ENCODE measurements at regions not wholly inside any gene's neighbourhood (a gene's known extent, or its start where the extent isn't known, plus 50 kb on each side); places are given as distances from the start of the nearest gene placed in this dataset.

- Histone ChIP-seq H3K4me1 (replicated peaks in 1 of 2) (no peaks in the 10 kb centered on the region), H3K27ac (no peak overlapping the region), H3K4me3 (no peak overlapping the region)
- no peak for ATAC-seq (replicated peaks in 6 of 8)
- in situ Hi-C loops (cut with MboI; ENCODE audit: low pct_unique_long_range_greater_than_20kb in 2 of 9, low sequenced_read_pairs in 9 of 9, unreplicated experiment in 9 of 9): no loop called here
- 0 to 100% (median 100%) methylated on average over 1 of the region's 1 CpG; no CpG with 5 or more reads in 1 of the 10 experiments for WGBS, 10 experiments
Measured at GRCh38 chr2:139209586-139209985, 429.4 kb upstream of the NXPH2 start.

- in situ Hi-C loops (cut with MboI; ENCODE audit: low pct_unique_long_range_greater_than_20kb in 2 of 9, low sequenced_read_pairs in 9 of 9, unreplicated experiment in 9 of 9): no loop called here
- Histone ChIP-seq H3K4me3 (no peak overlapping the region), H3K27ac (no peak overlapping the region), H3K4me1 (replicated peaks in 1 of 2) (no peaks in the 10 kb centered on the region)
- 0 to 100% (median 79%) methylated on average over 1 to 2 of the region's 2 CpGs for WGBS, 10 experiments
- ATAC-seq (replicated peaks in 6 of 8): no peak
Measured at GRCh38 chr2:139201516-139201915, 421.3 kb upstream of the NXPH2 start.

- WGBS, 10 experiments: 20 to 100% (median 61%) methylated on average over 1 to 4 of the region's 4 CpGs; no CpG with 5 or more reads in 2 of the 10 experiments
- Histone ChIP-seq H3K4me1 (replicated peaks in 1 of 2) (no peaks in the 10 kb centered on the region), H3K27ac (no peak overlapping the region), H3K4me3 (no peak overlapping the region)
- ATAC-seq (replicated peaks in 6 of 8): no peak
- in situ Hi-C loops (cut with MboI; ENCODE audit: low pct_unique_long_range_greater_than_20kb in 2 of 9, low sequenced_read_pairs in 9 of 9, unreplicated experiment in 9 of 9): no loop called here
Measured at GRCh38 chr2:139196754-139197153, 416.6 kb upstream of the NXPH2 start.

DNA sequence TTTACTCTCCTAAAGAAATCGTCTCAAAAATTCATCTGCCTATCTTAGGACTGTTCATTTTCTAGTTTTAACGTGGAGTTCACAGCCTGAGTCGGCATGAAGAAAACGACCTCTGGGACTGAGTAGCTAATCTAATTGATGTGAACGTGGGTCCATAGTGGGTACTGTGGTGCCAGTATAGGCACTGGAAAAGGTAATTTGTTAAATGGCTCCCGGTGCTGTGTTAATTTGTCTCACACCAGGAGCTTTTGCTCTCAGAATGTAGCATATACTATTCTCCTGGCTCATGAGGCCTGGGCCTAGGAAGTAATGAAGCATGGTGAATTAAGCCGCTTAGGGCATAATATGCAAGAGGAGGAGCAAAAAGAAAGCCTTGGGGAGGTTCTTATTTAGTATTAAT, 414.4 kb upstream of the NXPH2 start:
- no peak for ATAC-seq (replicated peaks in 6 of 8)
- no peak overlapping the region for H3K27ac ChIP-seq
- no peak overlapping the region for H3K4me3 ChIP-seq
- H3K4me1 ChIP-seq (replicated peaks in 1 of 2): no peaks in the 10 kb centered on the region
- WGBS, 10 experiments: 35 to 91% (median 81%) methylated on average over 1 to 7 of the region's 7 CpGs
- in situ Hi-C loops (cut with MboI; ENCODE audit: low pct_unique_long_range_greater_than_20kb in 2 of 9, low sequenced_read_pairs in 9 of 9, unreplicated experiment in 9 of 9): no loop called here

- ATAC-seq (replicated peaks in 6 of 8): no peak
- Histone ChIP-seq H3K4me1 (replicated peaks in 1 of 2) (peaks cover 3 to 10% of the 10 kb centered on the region in 2 donors), H3K4me3 (no peak overlapping the region), H3K27ac (no peak overlapping the region)
- WGBS, 10 experiments: 17 to 100% (median 88%) methylated on average over 1 to 3 of the region's 3 CpGs; no CpG with 5 or more reads in 2 of the 10 experiments
- in situ Hi-C loops (cut with MboI; ENCODE audit: low pct_unique_long_range_greater_than_20kb in 2 of 9, low sequenced_read_pairs in 9 of 9, unreplicated experiment in 9 of 9): no loop called here
Measured at GRCh38 chr2:139177041-139177440, 396.9 kb upstream of the NXPH2 start.

- 0 to 96% (median 92%) methylated on average over 2 to 3 of the region's 3 CpGs; no CpG with 5 or more reads in 1 of the 10 experiments for WGBS, 10 experiments
- Histone ChIP-seq H3K4me1 (replicated peaks in 1 of 2) (no peaks in the 10 kb centered on the region), H3K4me3 (no peak overlapping the region), H3K27ac (no peak overlapping the region)
- ATAC-seq (replicated peaks in 6 of 8): no peak
- in situ Hi-C loops (cut with MboI; ENCODE audit: low pct_unique_long_range_greater_than_20kb in 2 of 9, low sequenced_read_pairs in 9 of 9, unreplicated experiment in 9 of 9): no loop called here
Measured at GRCh38 chr2:139175510-139175909, 395.3 kb upstream of the NXPH2 start.

DNA sequence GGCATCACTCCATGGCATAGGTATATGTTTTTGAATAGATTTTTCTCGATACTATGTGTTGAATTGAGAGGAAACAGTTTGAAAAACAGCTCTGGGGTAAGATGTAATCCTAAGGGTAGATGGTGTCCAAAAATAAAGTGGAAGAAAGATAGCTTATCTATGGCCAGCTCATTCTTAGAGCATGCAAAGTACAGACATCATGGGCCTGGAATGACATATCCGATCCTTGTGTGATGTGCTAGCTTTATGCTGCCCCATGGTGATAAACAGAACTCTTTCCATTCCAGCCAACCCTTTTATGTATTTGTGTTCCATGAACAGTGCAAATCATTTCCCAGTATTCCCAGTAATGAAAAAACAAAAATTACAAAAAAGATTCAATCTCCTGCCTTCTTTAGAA, 390.2 kb upstream of the NXPH2 start:
- WGBS, 10 experiments: 0 to 100% (median 85%) methylated on average over 1 to 2 of the region's 2 CpGs; no CpG with 5 or more reads in 1 of the 10 experiments
- Histone ChIP-seq H3K4me3 (no peak overlapping the region), H3K4me1 (replicated peaks in 1 of 2) (peaks cover 0 to 11% of the 10 kb centered on the region in 2 donors), H3K27ac (no peak overlapping the region)
- ATAC-seq (replicated peaks in 6 of 8): no peak
- in situ Hi-C loops (cut with MboI; ENCODE audit: low pct_unique_long_range_greater_than_20kb in 2 of 9, low sequenced_read_pairs in 9 of 9, unreplicated experiment in 9 of 9): no loop called here

- ATAC-seq (replicated peaks in 6 of 8): no peak
- 6 to 100% (median 86%) methylated on average over 1 to 2 of the region's 2 CpGs for WGBS, 10 experiments
- Histone ChIP-seq H3K4me1 (replicated peaks in 1 of 2) (peaks cover 0 to 11% of the 10 kb centered on the region in 2 donors), H3K27ac (no peak overlapping the region), H3K4me3 (no peak overlapping the region)
- in situ Hi-C loops (cut with MboI; ENCODE audit: low pct_unique_long_range_greater_than_20kb in 2 of 9, low sequenced_read_pairs in 9 of 9, unreplicated experiment in 9 of 9): no loop called here
Measured at GRCh38 chr2:139165601-139166000, 385.4 kb upstream of the NXPH2 start.

- 38 to 100% (median 82%) methylated on average over 2 of the region's 2 CpGs; no CpG with 5 or more reads in 1 of the 10 experiments for WGBS, 10 experiments
- in situ Hi-C loops (cut with MboI; ENCODE audit: low pct_unique_long_range_greater_than_20kb in 2 of 9, low sequenced_read_pairs in 9 of 9, unreplicated experiment in 9 of 9): no loop called here
- Histone ChIP-seq H3K27ac (no peak overlapping the region), H3K4me1 (replicated peaks in 1 of 2) (peaks cover 0 to 11% of the 10 kb centered on the region in 2 donors), H3K4me3 (no peak overlapping the region)
- peak in 1 of 8 experiments; percentile 48 for ATAC-seq (replicated peaks in 6 of 8)
Measured at GRCh38 chr2:139165041-139165440, 384.9 kb upstream of the NXPH2 start.

- H3K4me3 ChIP-seq: no peak overlapping the region
- in situ Hi-C loops (cut with MboI; ENCODE audit: low pct_unique_long_range_greater_than_20kb in 2 of 9, low sequenced_read_pairs in 9 of 9, unreplicated experiment in 9 of 9): no loop called here
- H3K4me1 ChIP-seq (replicated peaks in 1 of 2): peaks cover 0 to 11% of the 10 kb centered on the region in 2 donors
- H3K27ac ChIP-seq: no peak overlapping the region
- ATAC-seq (replicated peaks in 6 of 8): no peak
- WGBS, 10 experiments: 50 to 100% (median 89%) methylated on average over 1 of the region's 1 CpG; no CpG with 5 or more reads in 4 of the 10 experiments
Measured at GRCh38 chr2:139162957-139163356, 382.8 kb upstream of the NXPH2 start.

GRCh38 chr2:139162456-139162855, 382.3 kb upstream of the NXPH2 start:
- in situ Hi-C loops (cut with MboI; ENCODE audit: low pct_unique_long_range_greater_than_20kb in 2 of 9, low sequenced_read_pairs in 9 of 9, unreplicated experiment in 9 of 9): no loop called here
- H3K4me1 ChIP-seq (replicated peaks in 1 of 2): peaks cover 0 to 11% of the 10 kb centered on the region in 2 donors
- WGBS, 10 experiments: 0 to 100% (median 70%) methylated on average over 1 to 2 of the region's 2 CpGs; no CpG with 5 or more reads in 3 of the 10 experiments
- no peak overlapping the region for H3K27ac ChIP-seq
- H3K4me3 ChIP-seq: no peak overlapping the region
- ATAC-seq (replicated peaks in 6 of 8): peak in 2 of 8 experiments; percentile 36 to 48

DNA sequence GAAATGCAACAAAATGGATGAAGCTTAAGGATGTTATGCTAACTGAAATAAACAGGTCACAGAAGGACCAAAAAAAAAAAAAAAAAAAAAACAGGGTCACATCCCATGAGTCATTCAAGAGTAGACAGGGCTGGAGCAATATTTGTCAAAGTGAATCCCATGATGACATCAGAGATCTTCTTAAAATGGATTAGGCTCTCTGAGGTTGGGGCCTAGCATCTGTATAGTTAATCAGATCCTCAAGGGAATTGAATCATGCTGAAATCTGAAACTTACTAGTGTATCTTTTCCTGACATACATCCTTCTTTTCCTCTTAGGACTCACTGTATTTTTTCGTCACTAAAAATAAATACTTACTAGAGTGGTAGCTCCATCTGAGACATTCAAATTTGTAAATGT, 380.6 kb upstream of the NXPH2 start:
- H3K4me1 ChIP-seq (replicated peaks in 1 of 2): no peaks in the 10 kb centered on the region
- 0 to 100% (median 48%) methylated on average over 1 of the region's 1 CpG; no CpG with 5 or more reads in 2 of the 10 experiments for WGBS, 10 experiments
- in situ Hi-C loops (cut with MboI; ENCODE audit: low pct_unique_long_range_greater_than_20kb in 2 of 9, low sequenced_read_pairs in 9 of 9, unreplicated experiment in 9 of 9): no loop called here
- no peak overlapping the region for H3K27ac ChIP-seq
- no peak overlapping the region for H3K4me3 ChIP-seq
- ATAC-seq (replicated peaks in 6 of 8): peak in 6 of 8 experiments; percentile 14 to 94 (median 82)

DNA sequence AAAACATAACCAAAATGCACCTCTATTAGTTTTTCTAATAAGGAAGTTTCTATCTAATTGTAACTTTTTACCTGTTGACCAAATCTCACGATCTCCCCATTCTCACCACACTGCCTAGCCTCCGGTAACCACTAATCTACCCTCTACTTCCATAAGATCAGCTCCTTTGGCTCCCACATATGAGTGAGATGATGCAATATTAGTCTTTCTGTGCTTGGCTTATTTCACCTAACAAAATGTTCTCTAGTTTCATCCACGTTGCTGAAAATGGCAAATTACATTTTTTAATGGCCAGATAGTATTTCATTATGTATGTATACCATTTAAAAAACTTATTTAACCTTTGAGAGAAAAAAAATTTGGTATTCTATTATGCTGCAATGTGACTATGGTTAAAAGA, 379.0 kb upstream of the NXPH2 start:
- no peak for ATAC-seq (replicated peaks in 6 of 8)
- WGBS, 10 experiments: 0 to 100% (median 87%) methylated on average over 1 to 3 of the region's 3 CpGs; no CpG with 5 or more reads in 3 of the 10 experiments
- in situ Hi-C loops (cut with MboI; ENCODE audit: low pct_unique_long_range_greater_than_20kb in 2 of 9, low sequenced_read_pairs in 9 of 9, unreplicated experiment in 9 of 9): no loop called here
- no peak overlapping the region for H3K4me3 ChIP-seq
- no peak overlapping the region for H3K27ac ChIP-seq
- H3K4me1 ChIP-seq (replicated peaks in 1 of 2): peaks cover 0 to 2% of the 10 kb centered on the region in 2 donors

GRCh38 chr2:139156730-139157129, 376.5 kb upstream of the NXPH2 start:
- Histone ChIP-seq H3K27ac (no peak overlapping the region), H3K4me3 (no peak overlapping the region), H3K4me1 (replicated peaks in 1 of 2) (peaks cover 0 to 2% of the 10 kb centered on the region in 2 donors)
- ATAC-seq (replicated peaks in 6 of 8): no peak
- in situ Hi-C loops (cut with MboI; ENCODE audit: low pct_unique_long_range_greater_than_20kb in 2 of 9, low sequenced_read_pairs in 9 of 9, unreplicated experiment in 9 of 9): no loop called here

Measured in motor neuron (in vitro differentiated cells).